ENCODE measurements at regions not wholly inside any gene's neighbourhood (a gene's known extent, or its start where the extent isn't known, plus 50 kb on each side); places are given as distances from the start of the nearest gene placed in this dataset.
A peak's percentile ranks its signal among the peaks of the same experiment; 100 is the strongest.
"Not testable (repeated sequence)": the region's sequence is repeated elsewhere in the genome, so short reads cannot be mapped to it uniquely, and the experiment has no call there.

GRCh38 chr6:80438772-80439171 lies 332.3 kb downstream of the BCKDHB start:
- in situ Hi-C loops (cut with HindIII; ENCODE audit: low pct_unique_long_range_greater_than_20kb, low sequenced_read_pairs) = no loop called here
- DNase-seq (ENCODE audit: low read depth) = peak; percentile 47

GRCh38 chr6:80437801-80438200 lies 331.3 kb downstream of the BCKDHB start:
- in situ Hi-C loops (cut with HindIII; ENCODE audit: low pct_unique_long_range_greater_than_20kb, low sequenced_read_pairs) = no loop called here
- DNase-seq (ENCODE audit: low read depth) = no peak

- in situ Hi-C loops (cut with HindIII; ENCODE audit: low pct_unique_long_range_greater_than_20kb, low sequenced_read_pairs) = no loop called here
- DNase-seq (ENCODE audit: low read depth) = no peak
Measured at GRCh38 chr6:80437221-80437620, 330.8 kb downstream of the BCKDHB start.

GRCh38 chr6:80436663-80437062 lies 330.2 kb downstream of the BCKDHB start:
- no peak for DNase-seq (ENCODE audit: low read depth)
- in situ Hi-C loops (cut with HindIII; ENCODE audit: low pct_unique_long_range_greater_than_20kb, low sequenced_read_pairs) = no loop called here

DNA sequence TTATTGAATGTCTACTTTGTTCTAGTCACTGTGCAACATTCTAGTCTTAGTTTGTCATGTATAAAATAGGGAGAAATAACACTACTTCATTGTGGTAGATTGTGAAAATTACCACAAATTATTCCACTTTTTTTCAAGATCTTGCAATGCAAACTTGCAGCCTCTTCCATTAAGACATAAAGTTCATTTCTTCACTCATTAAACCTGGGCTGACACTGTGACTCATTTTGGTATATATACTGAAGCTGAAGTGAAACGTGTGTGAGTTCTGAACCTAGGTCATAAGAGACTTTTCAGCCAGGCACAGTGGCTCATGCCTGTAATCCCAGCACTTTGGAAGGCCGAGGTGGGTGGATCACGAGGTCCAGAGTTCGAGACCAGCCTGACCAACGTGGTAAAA lies 329.0 kb downstream of the BCKDHB start:
- no peak for DNase-seq (ENCODE audit: low read depth)
- in situ Hi-C loops (cut with HindIII; ENCODE audit: low pct_unique_long_range_greater_than_20kb, low sequenced_read_pairs) = no loop called here

DNA sequence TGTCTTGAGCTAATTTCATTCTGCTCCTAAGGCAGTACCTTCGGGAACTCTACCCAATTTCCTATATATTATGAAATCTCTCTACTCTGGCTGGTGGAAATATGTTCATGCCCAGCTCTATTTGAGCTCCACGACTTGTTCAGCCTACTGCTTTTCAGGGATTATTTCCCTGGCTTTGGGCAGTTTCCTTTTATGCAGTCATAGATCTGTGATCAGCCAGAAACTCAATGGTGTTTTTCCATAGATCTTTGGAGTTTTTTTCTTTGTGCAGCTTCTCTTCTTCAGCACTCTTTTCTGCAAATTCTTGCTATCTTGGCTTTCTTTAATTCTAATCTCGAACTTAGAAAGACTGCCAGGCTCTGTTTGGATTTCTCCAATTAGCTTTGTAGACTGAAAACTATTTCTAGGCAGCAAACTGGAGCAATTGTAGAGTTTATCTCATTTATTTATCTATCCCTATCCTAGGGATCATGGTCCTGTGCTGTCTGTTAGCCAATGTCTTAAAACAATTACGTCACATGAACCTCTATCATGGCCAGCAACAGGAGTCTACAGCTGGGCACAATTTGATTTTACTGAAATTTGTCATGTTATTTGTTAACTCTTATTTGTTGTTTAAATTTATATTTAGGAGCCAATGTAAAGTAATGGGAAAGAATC lies 328.4 kb downstream of the BCKDHB start:
- no peak for DNase-seq (ENCODE audit: low read depth)
- in situ Hi-C loops (cut with HindIII; ENCODE audit: low pct_unique_long_range_greater_than_20kb, low sequenced_read_pairs) = no loop called here

DNA sequence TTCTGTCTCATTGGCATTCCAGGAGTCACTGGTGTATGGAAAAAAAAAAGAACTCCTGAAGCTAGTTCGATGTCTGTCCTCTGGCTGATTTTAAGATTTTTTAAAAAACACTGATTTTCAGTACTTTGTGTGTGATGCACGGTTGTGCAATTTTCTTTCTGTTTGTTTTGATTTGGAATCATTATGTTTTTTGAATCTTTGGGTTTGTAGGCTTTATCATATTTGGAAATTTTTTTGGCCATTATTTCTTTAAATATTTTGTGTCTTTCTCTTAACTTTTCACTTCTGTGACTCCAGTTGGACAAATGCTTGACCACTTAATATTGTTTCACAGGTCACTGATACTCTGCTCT lies 327.2 kb downstream of the BCKDHB start:
- in situ Hi-C loops (cut with HindIII; ENCODE audit: low pct_unique_long_range_greater_than_20kb, low sequenced_read_pairs) = no loop called here
- DNase-seq (ENCODE audit: low read depth) = no peak

DNA sequence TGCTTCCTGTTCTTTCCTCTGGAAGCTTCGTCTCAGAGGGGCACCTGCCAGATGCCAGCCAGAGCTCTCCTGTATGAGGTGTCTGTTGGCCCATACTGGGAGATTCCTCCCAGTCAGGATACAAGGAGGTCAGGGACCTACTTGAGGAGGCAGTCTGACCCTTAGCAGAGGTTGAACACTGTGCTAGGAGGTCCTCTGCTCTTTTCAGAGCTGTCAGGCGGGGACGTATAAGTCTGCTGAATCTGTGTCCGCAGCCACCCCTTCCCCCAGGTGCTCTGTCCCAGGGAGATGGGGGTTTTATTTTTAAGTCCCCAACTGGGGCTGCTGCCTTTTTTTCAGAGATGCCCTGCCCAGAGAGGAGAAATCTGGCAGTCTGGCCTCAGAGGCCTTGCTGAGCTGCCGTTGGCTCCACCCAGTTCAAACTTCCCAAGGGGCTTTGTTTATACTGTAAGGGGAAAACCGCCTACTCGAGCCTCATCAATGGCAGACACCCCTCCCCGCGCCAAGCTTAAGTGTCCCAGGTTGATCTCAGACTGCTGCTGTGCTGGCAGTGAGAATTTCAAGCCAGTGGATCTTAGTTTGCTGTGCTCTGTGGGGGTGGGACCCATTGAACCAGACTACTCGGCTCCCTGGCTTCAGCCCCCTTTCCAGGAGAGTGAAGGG lies 326.7 kb downstream of the BCKDHB start:
- no peak for DNase-seq (ENCODE audit: low read depth)
- in situ Hi-C loops (cut with HindIII; ENCODE audit: low pct_unique_long_range_greater_than_20kb, low sequenced_read_pairs) = no loop called here

DNA sequence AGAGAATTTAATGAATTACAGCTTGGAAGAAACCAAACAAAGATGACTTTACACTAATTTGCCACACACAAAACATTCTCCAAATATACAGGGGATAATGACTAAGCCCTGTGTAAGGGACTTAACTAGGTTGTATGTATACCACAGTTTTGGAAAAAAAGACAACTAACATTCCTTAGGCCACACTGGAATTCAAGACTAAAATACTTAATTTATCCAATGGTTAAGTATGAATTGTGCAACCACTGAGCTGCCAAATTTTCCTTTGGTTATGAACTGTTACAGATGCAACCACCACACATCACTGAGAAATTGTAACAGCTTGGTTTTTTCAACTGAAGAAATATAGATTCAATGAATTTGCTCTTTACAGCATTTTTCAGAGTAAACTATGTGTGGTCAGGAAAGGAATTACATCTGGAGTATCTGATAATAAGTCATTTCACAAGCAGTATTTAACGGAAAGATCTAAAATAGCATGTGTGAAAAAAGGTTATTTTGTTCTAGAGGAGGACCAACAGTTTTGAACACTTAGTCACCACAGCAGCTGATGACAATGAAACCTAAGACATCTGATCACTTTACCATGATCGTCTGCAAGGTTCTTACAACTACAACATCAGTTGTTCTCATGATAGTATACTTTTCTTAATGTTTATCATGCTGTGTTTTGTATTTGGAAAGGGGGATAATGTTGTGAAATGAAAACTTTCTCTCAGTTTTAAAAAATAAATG lies 318.8 kb downstream of the BCKDHB start:
- in situ Hi-C loops (cut with HindIII; ENCODE audit: low pct_unique_long_range_greater_than_20kb, low sequenced_read_pairs) = no loop called here

DNA sequence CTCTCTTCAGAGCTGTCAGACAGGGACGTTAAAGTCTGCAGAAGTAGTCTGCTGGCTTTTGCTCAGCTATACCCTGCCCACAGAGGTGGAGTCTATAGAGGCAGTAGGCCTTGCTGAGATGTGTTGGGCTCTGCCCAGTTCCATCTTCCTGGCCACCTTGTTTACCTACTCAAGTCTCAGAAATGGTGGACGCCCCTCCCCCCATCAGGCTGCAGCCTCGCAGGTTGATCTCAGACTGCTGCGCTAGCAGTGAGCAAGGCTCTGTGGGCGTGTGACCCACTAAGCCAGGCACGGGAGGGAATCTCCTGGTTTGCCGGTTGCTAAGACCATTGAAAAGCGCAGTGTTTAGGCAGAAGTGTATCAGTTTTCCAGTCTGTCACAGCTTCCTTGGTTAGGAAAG lies 305.0 kb downstream of the BCKDHB start:
- in situ Hi-C loops (cut with HindIII; ENCODE audit: low pct_unique_long_range_greater_than_20kb, low sequenced_read_pairs) = no loop called here

More for the DNA sequence above, 318.8 kb downstream of the BCKDHB start:
- DNase-seq (ENCODE audit: low read depth) = no peak

DNA sequence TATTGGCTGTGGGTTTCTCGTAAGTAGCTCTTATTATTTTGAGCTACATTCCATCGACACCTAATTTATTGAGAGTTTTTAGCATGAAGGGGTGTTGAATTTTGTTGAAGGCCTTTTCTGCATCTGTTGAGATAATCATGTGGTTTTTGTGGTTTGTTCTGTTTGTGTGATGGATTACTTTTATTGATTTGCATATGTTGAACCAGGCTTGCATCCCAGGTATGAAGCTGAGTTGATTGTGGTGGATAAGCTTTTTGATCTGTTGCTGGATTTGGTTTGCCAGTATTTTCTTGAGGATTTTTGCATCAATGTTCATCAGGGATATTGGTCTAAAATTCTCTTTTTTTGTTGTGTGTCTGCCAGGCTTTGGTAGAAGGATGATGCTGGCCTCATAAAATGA lies 301.5 kb downstream of the BCKDHB start:
- in situ Hi-C loops (cut with HindIII; ENCODE audit: low pct_unique_long_range_greater_than_20kb, low sequenced_read_pairs) = not testable (repeated sequence)

More for the DNA sequence above, 305.0 kb downstream of the BCKDHB start:
- DNase-seq (ENCODE audit: low read depth) = no peak

GRCh38 chr6:80404889-80405288 lies 298.4 kb downstream of the BCKDHB start:
- in situ Hi-C loops (cut with HindIII; ENCODE audit: low pct_unique_long_range_greater_than_20kb, low sequenced_read_pairs) = no loop called here
- DNase-seq (ENCODE audit: low read depth) = no peak

More for the DNA sequence above, 301.5 kb downstream of the BCKDHB start:
- DNase-seq (ENCODE audit: low read depth) = not testable (repeated sequence)

DNA sequence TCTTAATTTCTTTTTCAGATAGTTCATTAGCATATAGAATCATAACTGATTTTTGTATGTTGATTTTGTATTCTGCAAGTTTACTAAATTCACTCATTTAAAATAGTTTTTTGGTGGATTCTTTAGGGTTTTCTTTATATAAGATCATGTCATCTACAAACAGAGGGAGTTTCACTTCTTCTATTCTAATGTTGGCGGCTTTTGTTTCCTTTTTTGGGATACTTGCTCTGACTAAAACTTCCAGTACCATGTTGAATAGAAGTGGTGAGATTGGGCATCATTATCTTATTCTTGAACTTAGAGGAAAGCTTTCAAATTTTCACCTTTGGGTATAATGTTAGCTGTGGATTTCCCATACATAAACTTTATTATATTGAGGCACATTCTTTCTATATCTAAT lies 296.9 kb downstream of the BCKDHB start:
- DNase-seq (ENCODE audit: low read depth) = no peak
- in situ Hi-C loops (cut with HindIII; ENCODE audit: low pct_unique_long_range_greater_than_20kb, low sequenced_read_pairs) = no loop called here

DNA sequence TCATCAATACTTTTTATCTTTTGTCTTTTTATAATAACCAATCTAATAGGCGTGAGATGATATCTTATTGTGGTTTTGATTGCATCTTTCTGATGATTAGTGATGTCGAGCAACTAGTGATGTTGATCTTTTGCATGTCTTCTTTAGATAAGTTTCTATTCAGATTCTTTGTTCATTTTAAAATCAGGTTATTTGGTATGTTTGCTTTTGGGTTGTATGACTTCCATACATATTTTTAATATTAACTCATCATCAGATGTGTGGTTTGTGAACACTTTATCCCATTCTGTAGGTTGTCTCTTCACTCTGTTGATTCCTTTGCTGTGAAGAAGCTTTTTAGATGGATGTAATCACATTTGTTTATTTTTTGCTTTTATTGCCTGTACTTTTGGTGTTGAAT lies 295.8 kb downstream of the BCKDHB start:
- in situ Hi-C loops (cut with HindIII; ENCODE audit: low pct_unique_long_range_greater_than_20kb, low sequenced_read_pairs) = no loop called here

More for the DNA sequence above, 295.8 kb downstream of the BCKDHB start:
- DNase-seq (ENCODE audit: low read depth) = no peak

Measured in Caki2 (cell line).